NCI-H1436 (cell line): ENCODE measurements at regions not wholly inside any gene's neighbourhood (a gene's known extent, or its start where the extent isn't known, plus 50 kb on each side); places are given as distances from the start of the nearest gene placed in this dataset.
A peak's percentile ranks its signal among the peaks of the same experiment; 100 is the strongest.

Experiments used
- DNase-seq: peaks from one replicate; lab custom pipeline; 2025; lab: John Stamatoyannopoulos, UW

DNA sequence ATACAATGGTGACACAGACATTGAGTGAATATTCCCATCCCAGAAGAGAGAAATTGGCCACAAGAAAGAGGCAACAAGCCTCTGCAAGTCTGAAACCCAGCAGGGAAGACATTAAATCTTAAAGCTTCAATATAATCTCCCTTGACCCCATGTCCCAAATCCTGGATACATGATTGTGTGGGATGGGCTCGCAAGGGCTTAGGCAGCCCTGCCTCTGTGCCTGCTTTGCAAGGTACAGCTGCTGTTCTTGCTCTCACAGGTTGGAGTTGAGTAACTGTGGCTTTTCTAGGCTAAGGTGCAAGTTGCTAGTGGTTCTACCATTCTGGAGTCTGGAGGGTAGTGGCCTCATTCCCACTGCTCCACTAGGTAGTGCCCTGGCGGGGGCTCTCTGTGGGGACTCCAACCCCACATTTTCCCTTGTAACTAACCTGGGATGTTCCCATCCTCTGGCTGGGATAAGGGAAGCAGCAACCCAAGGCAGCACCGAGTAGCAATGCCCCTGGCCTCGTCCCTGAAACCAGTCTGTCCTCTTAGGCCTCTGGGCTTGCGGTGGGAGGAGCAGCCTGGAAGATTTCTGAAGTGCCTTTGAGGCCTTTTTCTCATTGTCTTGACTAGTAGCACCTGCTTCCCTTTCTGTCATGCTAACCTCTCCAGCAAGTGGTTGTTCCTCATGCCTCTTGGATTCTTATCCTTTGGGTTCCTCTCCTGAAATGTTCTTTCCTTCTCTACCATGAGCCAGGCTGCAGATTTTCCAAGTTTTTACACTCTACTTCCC, 90.0 kb downstream of the FAM174B start:
- no peak for DNase-seq

GRCh38 chr15:92561754-92562153, 93.8 kb downstream of the FAM174B start:
- DNase-seq: no peak

DNA sequence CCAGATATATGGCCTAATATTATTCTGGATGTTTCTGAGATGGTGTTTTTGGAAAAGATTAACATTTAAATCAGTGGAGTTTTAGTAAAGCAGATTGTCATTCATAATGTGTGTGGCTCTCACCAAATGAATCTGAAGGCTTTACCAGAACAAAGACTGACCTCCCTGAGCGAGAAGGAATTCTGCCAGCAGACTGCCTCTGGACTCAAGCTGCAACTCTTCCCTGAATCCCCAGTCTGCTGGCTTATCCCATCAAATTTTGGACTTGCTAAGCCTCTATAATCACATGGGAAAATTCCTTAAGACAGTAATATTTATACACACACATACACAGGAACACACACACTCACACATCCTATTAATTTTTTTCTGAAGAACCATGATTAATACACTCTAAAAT, 102.3 kb downstream of the FAM174B start:
- no peak for DNase-seq

DNA sequence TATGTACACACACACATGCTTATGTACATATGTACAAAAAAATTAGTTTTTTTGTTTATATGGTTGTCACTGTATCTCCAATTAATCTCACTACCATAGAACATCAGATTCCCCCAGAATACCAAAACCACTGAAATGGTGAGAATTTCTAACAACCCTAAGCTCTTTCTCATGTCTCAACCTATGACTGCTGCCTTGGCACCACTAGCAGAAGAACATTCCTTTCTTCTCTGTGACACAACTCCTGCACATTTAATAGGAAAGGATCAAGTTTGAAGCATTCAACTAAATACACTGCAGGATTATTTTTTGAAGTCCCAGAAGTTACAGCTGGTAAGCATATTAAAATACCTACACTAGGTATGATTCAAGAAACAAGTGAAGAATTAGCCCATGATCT, 109.6 kb downstream of the FAM174B start:
- DNase-seq: no peak

GRCh38 chr15:92541291-92542200, 114.0 kb downstream of the FAM174B start:
- DNase-seq: no peak

DNA sequence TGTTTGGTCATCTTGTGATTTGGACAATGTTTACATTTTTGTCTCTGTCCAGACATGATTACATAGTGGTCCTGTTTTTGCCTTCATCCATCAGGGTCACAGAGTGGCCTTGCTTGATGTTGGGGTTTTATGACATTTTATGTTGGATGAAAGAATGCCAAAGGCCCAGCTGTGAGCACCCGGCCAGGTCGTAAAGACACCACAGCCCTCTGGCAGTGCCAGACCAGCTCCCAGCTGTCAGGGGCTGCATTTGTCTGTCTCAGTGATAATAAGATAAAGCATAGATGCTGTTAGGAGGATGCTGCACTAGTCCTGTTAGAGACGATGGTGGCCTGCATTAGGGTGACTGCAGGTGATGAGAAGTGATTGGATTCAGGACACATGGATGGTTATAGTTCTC, 117.5 kb downstream of the FAM174B start:
- DNase-seq: no peak

DNA sequence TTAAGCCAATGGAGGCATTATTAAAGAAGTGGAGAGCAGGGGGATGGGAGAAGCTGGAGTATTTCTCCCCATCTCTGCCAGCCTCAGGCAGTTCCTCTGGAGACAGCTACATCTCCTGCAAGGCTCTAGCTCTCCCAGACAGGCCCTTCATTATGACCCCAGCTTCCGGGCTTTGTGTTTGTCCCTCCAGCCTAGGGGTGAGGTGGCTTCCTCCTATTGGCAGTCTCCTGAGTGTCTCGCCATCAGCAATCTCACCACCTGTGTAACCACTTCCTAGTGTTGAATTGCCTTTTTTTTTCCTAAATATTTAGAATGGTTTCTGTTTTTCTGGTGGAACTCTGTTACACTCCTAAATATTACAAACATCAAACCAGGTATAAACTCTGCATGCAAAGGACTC, 122.3 kb downstream of the FAM174B start:
- DNase-seq: no peak

GRCh38 chr15:92531406-92531805, 124.2 kb downstream of the FAM174B start:
- DNase-seq: no peak

GRCh38 chr15:92528736-92529135, 126.8 kb downstream of the FAM174B start:
- no peak for DNase-seq

DNA sequence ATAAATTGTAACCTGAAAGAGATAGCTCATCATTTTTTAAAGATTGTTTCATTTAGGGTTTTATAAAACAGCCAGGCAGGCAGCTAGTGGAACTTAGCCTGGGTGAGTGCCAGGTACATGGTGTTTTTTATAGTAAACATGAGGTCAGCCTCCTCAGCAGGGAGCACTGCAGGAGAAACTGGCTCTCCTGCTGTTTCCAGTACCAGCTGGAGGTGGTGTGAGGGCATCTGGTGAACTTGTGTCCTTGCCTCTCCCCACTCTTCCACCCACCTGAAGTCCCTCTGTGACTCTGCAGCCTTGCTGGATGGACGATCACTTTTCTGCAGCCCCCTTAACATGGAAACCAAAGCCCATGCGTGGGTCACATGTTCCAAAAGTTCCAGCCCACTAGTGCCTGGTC, 128.4 kb downstream of the FAM174B start:
- no peak for DNase-seq

- DNase-seq: no peak
These were observed 129.8 kb downstream of the FAM174B start for GRCh38 chr15:92525758-92526245.

GRCh38 chr15:92524874-92525565, 130.6 kb downstream of the FAM174B start:
- DNase-seq: no peak

DNA sequence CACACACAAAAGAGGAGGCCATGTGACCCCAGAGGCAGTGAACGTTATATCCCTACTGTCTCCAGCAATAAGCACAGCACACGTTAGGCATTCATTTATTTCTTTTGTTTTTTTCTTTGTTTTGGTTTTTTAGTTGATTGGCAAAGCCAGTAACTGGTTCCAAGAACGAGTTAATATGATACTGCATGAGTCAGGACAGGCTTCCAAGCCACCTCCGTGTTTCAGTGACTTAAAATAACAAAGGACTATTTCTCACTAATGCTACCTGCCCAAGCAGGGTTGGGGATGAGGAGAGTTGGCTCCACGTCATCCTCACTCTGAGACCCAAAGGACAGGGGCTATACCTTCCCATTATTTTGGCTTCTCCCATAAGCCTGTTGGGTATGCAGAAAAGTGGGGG, 130.5 kb downstream of the ST8SIA2 start:
- no peak for DNase-seq

- no peak for DNase-seq
These were observed 129.5 kb downstream of the ST8SIA2 start for GRCh38 chr15:92523176-92523575.

DNA sequence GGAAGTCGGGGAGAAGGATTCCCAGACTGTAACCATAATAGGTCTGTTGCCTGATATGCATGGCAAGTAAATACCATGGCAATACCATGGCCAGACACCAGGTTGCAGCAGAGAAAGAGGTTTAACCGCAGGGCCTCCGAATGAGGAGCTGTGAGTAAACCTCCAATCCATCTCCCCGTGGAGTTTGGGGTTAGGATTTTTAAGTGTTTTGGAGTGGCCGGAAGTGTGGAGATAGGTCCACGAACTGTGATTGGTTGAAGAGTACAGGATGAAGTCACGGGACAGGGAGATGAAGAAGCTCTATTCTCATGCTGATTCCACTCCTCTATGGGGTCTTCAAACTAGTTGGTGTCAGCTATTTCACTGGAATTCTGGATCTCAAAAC, 127.9 kb downstream of the ST8SIA2 start:
- DNase-seq: peak; percentile 71

- no peak for DNase-seq
These were observed 127.4 kb downstream of the ST8SIA2 start for GRCh38 chr15:92520914-92521623.

- DNase-seq: no peak
These were observed 126.0 kb downstream of the ST8SIA2 start for GRCh38 chr15:92519709-92520108.
